ENCODE measurements at regions not wholly inside any gene's neighbourhood (a gene's known extent, or its start where the extent isn't known, plus 50 kb on each side); places are given as distances from the start of the nearest gene placed in this dataset.

DNA sequence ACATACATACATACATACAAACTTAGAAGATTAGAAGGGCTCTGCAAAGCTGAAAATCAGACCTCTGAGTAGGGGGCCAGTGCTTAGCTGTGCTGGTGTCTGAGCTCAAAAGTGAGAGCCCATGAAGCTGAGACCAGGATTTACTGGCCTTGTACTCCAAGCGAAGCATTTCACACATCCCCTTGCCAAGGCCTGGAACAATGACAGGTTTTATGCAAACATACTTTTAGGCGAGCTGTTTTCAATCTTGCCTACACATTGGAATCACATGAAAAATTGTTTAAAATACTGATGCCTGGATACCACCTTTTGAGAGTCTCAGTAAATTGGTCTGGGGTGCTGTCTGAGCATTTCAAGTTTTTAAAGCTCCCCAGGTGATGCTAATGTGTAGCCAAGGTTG is 80.9 kb upstream of the SRSF6 start:
- no peaks in the 10 kb centered on the region for H3K79me2 ChIP-seq (ENCODE audit: control insufficient read depth, low read length)
- TF ChIP-seq CTCF (IDR thresholded peaks at IDR 0.05; ENCODE audit: low read depth, low read length, poor library complexity, severe bottlenecking) (no peak), EZH2phosphoT487 (IDR thresholded peaks at IDR 0.05; ENCODE audit: borderline replicate concordance, low read length) (no peak)
- H3K4me3 ChIP-seq (ENCODE audit: low read length), result no peak overlapping the region
- H3F3A ChIP-seq (ENCODE audit: control insufficient read depth, insufficient read depth), result no peaks in the 10 kb centered on the region
- no peaks in the 10 kb centered on the region for H3K9me2 ChIP-seq (replicated peaks; ENCODE audit: control insufficient read depth, low read length)
- H3K27ac ChIP-seq (ENCODE audit: low read depth, low read length), result no peak overlapping the region
- H3K36me3 ChIP-seq (ENCODE audit: control insufficient read depth, low read length), result no peaks in the 10 kb centered on the region
- H3K4me1 ChIP-seq (ENCODE audit: control insufficient read depth, low read length), result no peaks in the 10 kb centered on the region
- H4K20me1 ChIP-seq (ENCODE audit: control insufficient read depth, insufficient read depth, low read depth, low read length), result no peaks in the 10 kb centered on the region
- H3K4me2 ChIP-seq (ENCODE audit: low read length), result no peak overlapping the region
- no peaks in the 10 kb centered on the region for H3K9me3 ChIP-seq (ENCODE audit: control insufficient read depth, insufficient read depth, low read length)
- peaks cover 18% of the 10 kb centered on the region; the same call in 1 of the 2 replicates for H3K27me3 ChIP-seq (ENCODE audit: control insufficient read depth, low read length)

DNA sequence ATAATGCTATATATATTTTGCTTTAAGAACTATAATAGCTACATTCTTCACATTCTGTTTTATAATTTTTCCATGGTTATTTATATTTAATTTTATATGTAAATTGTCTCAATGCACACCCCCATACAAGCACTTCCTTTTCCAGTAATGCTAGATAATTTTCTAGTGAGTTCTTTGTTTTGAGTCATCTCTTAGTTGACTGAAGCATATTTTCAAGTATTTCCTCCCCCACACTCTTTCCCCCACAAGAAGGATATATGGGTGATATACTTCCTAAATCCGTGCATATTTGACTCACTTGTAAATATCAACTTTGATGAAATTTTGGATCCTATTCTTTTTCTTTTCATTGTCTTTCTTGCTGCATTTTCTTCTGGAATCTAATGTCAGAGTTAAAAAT is 82.1 kb upstream of the SRSF6 start:
- no peak for TF ChIP-seq EZH2phosphoT487 (IDR thresholded peaks at IDR 0.05; ENCODE audit: borderline replicate concordance, low read length)
- TF ChIP-seq CTCF (IDR thresholded peaks at IDR 0.05; ENCODE audit: low read depth, low read length, poor library complexity, severe bottlenecking), result no peak
- no peaks in the 10 kb centered on the region for H3K9me2 ChIP-seq (replicated peaks; ENCODE audit: control insufficient read depth, low read length)
- H3K4me3 ChIP-seq (ENCODE audit: low read length), result no peak overlapping the region
- H3K79me2 ChIP-seq (ENCODE audit: control insufficient read depth, low read length), result no peaks in the 10 kb centered on the region
- H3K27ac ChIP-seq (ENCODE audit: low read depth, low read length), result no peak overlapping the region
- no peaks in the 10 kb centered on the region for H4K20me1 ChIP-seq (ENCODE audit: control insufficient read depth, insufficient read depth, low read depth, low read length)
- no peaks in the 10 kb centered on the region for H3K9me3 ChIP-seq (ENCODE audit: control insufficient read depth, insufficient read depth, low read length)
- H3K4me1 ChIP-seq (ENCODE audit: control insufficient read depth, low read length), result no peaks in the 10 kb centered on the region
- no peaks in the 10 kb centered on the region for H3K36me3 ChIP-seq (ENCODE audit: control insufficient read depth, low read length)
- no peak overlapping the region for H3K4me2 ChIP-seq (ENCODE audit: low read length)
- peaks cover 10% of the 10 kb centered on the region; the same call in 1 of the 2 replicates for H3K27me3 ChIP-seq (ENCODE audit: control insufficient read depth, low read length)
- H3F3A ChIP-seq (ENCODE audit: control insufficient read depth, insufficient read depth), result no peaks in the 10 kb centered on the region

DNA sequence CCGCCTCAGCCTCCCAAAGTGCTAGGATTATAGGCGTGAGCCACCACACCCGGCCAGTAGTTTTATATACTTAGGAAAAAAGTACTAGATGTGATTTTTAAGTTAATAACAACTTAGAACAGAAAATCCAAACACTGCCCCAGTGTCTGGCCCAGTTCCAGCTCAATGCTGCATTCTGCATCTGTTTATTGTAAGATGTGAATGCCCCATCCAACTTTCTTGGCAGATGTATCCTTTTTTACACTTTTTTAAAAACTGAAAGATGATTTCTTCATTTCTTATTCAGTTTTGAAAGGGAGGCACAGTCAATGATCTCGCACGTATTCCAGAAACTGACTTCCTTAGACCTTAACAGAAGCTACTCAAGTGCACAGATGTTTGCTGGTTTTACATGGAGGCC is 85.6 kb upstream of the SRSF6 start:
- peaks cover 4% of the 10 kb centered on the region; the same call in 1 of the 2 replicates for H3K27me3 ChIP-seq (ENCODE audit: control insufficient read depth, low read length)
- H3K4me3 ChIP-seq (ENCODE audit: low read length), result no peak overlapping the region
- TF ChIP-seq CTCF (IDR thresholded peaks at IDR 0.05; ENCODE audit: low read depth, low read length, poor library complexity, severe bottlenecking), result no peak
- no peak for TF ChIP-seq EZH2phosphoT487 (IDR thresholded peaks at IDR 0.05; ENCODE audit: borderline replicate concordance, low read length)
- no peaks in the 10 kb centered on the region for H3F3A ChIP-seq (ENCODE audit: control insufficient read depth, insufficient read depth)
- H4K20me1 ChIP-seq (ENCODE audit: control insufficient read depth, insufficient read depth, low read depth, low read length), result no peaks in the 10 kb centered on the region
- no peak overlapping the region for H3K27ac ChIP-seq (ENCODE audit: low read depth, low read length)
- H3K36me3 ChIP-seq (ENCODE audit: control insufficient read depth, low read length), result no peaks in the 10 kb centered on the region
- no peaks in the 10 kb centered on the region for H3K9me2 ChIP-seq (replicated peaks; ENCODE audit: control insufficient read depth, low read length)
- no peaks in the 10 kb centered on the region for H3K4me1 ChIP-seq (ENCODE audit: control insufficient read depth, low read length)
- H3K4me2 ChIP-seq (ENCODE audit: low read length), result no peak overlapping the region
- no peaks in the 10 kb centered on the region for H3K79me2 ChIP-seq (ENCODE audit: control insufficient read depth, low read length)
- no peaks in the 10 kb centered on the region for H3K9me3 ChIP-seq (ENCODE audit: control insufficient read depth, insufficient read depth, low read length)

GRCh38 chr20:43365691-43366090 is 92.0 kb upstream of the SRSF6 start:
- Histone ChIP-seq H3K27me3 (ENCODE audit: control insufficient read depth, low read length) (no peaks in the 10 kb centered on the region), H3K9me2 (replicated peaks; ENCODE audit: control insufficient read depth, low read length) (no peaks in the 10 kb centered on the region), H3F3A (ENCODE audit: control insufficient read depth, insufficient read depth) (no peaks in the 10 kb centered on the region), H3K9me3 (ENCODE audit: control insufficient read depth, insufficient read depth, low read length) (no peaks in the 10 kb centered on the region), H3K4me2 (ENCODE audit: low read length) (no peak overlapping the region), H3K79me2 (ENCODE audit: control insufficient read depth, low read length) (no peaks in the 10 kb centered on the region), H3K27ac (ENCODE audit: low read depth, low read length) (no peak overlapping the region), H3K4me1 (ENCODE audit: control insufficient read depth, low read length) (no peaks in the 10 kb centered on the region), H4K20me1 (ENCODE audit: control insufficient read depth, insufficient read depth, low read depth, low read length) (no peaks in the 10 kb centered on the region), H3K4me3 (ENCODE audit: low read length) (no peak overlapping the region), H3K36me3 (ENCODE audit: control insufficient read depth, low read length) (no peaks in the 10 kb centered on the region)
- no peak for TF ChIP-seq CTCF (IDR thresholded peaks at IDR 0.05; ENCODE audit: low read depth, low read length, poor library complexity, severe bottlenecking)
- TF ChIP-seq EZH2phosphoT487 (IDR thresholded peaks at IDR 0.05; ENCODE audit: borderline replicate concordance, low read length), result no peak
